ENCODE measurements at regions not wholly inside any gene's neighbourhood (a gene's known extent, or its start where the extent isn't known, plus 50 kb on each side); places are given as distances from the start of the nearest gene placed in this dataset.

GRCh38 chr2:7368211-7368610 lies 451.0 kb downstream of the RNF144A start:
- Histone ChIP-seq H3K27me3 (ENCODE audit: control insufficient read depth in 2 of 2, insufficient read depth in 2 of 2, low read length in 2 of 2) (no peaks in the 10 kb centered on the region), H3K36me3 (ENCODE audit: control insufficient read depth, insufficient read depth, low read length) (no peaks in the 10 kb centered on the region), H4K20me1 (replicated peaks; ENCODE audit: control insufficient read depth, insufficient read depth, low read length) (no peaks in the 10 kb centered on the region), H3K9me1 (ENCODE audit: control insufficient read depth, insufficient read depth, low read length) (no peaks in the 10 kb centered on the region), H3K4me3 (no peak overlapping the region), H3K9me3 (replicated peaks; ENCODE audit: control insufficient read depth, insufficient read depth, low read depth, low read length) (no peaks in the 10 kb centered on the region; the same call in 1 of the 2 replicates), H3K9ac (ENCODE audit: insufficient read depth in 1 of 2, low read depth in 2 of 2, low read length in 2 of 2) (no peak overlapping the region), H3K4me2 (ENCODE audit: insufficient read depth, low read length) (no peak overlapping the region), H2AFZ (ENCODE audit: low read depth, low read length) (no peak overlapping the region), H3K4me1 (replicated peaks in 1 of 2; ENCODE audit: control insufficient read depth in 2 of 2, insufficient read depth in 2 of 2, low read length in 2 of 2) (no peaks in the 10 kb centered on the region), H3K27ac (ENCODE audit: extremely low read depth, low read depth, low read length) (no peak overlapping the region), H3K79me2 (ENCODE audit: control insufficient read depth, insufficient read depth, low read length) (no peaks in the 10 kb centered on the region)
- in situ Hi-C loops (cut with MboI) = no loop called here
- POLR2A ChIA-PET = no interaction called here
- FAIRE-seq (no peak), DNase-seq (ENCODE audit: extremely low read depth in 1 of 4, low spot score in 3 of 4) (no peak), ATAC-seq (no peak)
- CTCF ChIA-PET (ENCODE audit: low intra/inter-chr PET ratio) = no interaction called here
- intact Hi-C loops (cut with micrococcal nuclease) = loop anchor here (10.0 kb wide), 1 partner anchor 163 kb away; no protein-coding TSS in a partner anchor
- WGBS (ENCODE audit: insufficient coverage, low coverage, missing lambda C conversion rate) = 0% methylated on average over 1 of the region's 1 CpG
- no peak for TF ChIP-seq NCOA2 (IDR thresholded peaks at IDR 0.05; ENCODE audit: partially characterized antibody in 2 of 2)
- peak; percentile 49; the same call in 1 of the 2 replicates for TF ChIP-seq C11orf30 (IDR thresholded peaks at IDR 0.05; ENCODE audit: low read depth)
- peak; percentile 73 for TF ChIP-seq ZNF316 (IDR thresholded peaks at IDR 0.05)
- TF ChIP-seq THRAP3 (IDR thresholded peaks at IDR 0.05; ENCODE audit: borderline replicate concordance) = no peak
- no peak for TF ChIP-seq SMARCC2 (IDR thresholded peaks at IDR 0.05; ENCODE audit: low read depth)
- BruUV-seq (replicated peaks) = no TSS peak

- H3K9me3 ChIP-seq (replicated peaks; ENCODE audit: control insufficient read depth, insufficient read depth, low read depth, low read length) = no peaks in the 10 kb centered on the region
- no peaks in the 10 kb centered on the region for H3K79me2 ChIP-seq (ENCODE audit: control insufficient read depth, insufficient read depth, low read length)
- POLR2A ChIA-PET = no interaction called here
- no peak overlapping the region for H3K4me2 ChIP-seq (ENCODE audit: insufficient read depth, low read length)
- no peaks in the 10 kb centered on the region for H3K27me3 ChIP-seq (ENCODE audit: control insufficient read depth in 2 of 2, insufficient read depth in 2 of 2, low read length in 2 of 2)
- DNase-seq (ENCODE audit: extremely low read depth in 1 of 4, low spot score in 3 of 4) (no peak), FAIRE-seq (no peak), ATAC-seq (no peak)
- intact Hi-C loops (cut with micrococcal nuclease) = no loop called here
- H3K4me1 ChIP-seq (replicated peaks in 1 of 2; ENCODE audit: control insufficient read depth in 2 of 2, insufficient read depth in 2 of 2, low read length in 2 of 2) = no peaks in the 10 kb centered on the region
- H2AFZ ChIP-seq (ENCODE audit: low read depth, low read length) = no peak overlapping the region
- no peaks in the 10 kb centered on the region for H3K9me1 ChIP-seq (ENCODE audit: control insufficient read depth, insufficient read depth, low read length)
- no peak overlapping the region for H3K4me3 ChIP-seq
- CTCF ChIA-PET (ENCODE audit: low intra/inter-chr PET ratio) = interaction anchor here (0.6 kb wide), 1 partner anchor 1315 kb away, joined by 3 read pairs; no protein-coding TSS in a partner anchor
- no peak overlapping the region for H3K27ac ChIP-seq (ENCODE audit: extremely low read depth, low read depth, low read length)
- no peaks in the 10 kb centered on the region for H4K20me1 ChIP-seq (replicated peaks; ENCODE audit: control insufficient read depth, insufficient read depth, low read length)
- H3K36me3 ChIP-seq (ENCODE audit: control insufficient read depth, insufficient read depth, low read length) = no peaks in the 10 kb centered on the region
- WGBS (ENCODE audit: insufficient coverage, low coverage, missing lambda C conversion rate) = 0% methylated on average over 1 of the region's 1 CpG
- no peak for TF ChIP-seq PHF20 (IDR thresholded peaks at IDR 0.05; ENCODE audit: partially characterized antibody)
- TF ChIP-seq CBFB (CRISPR knock-in tag; IDR thresholded peaks at IDR 0.05) = no peak
- no peak overlapping the region for H3K9ac ChIP-seq (ENCODE audit: insufficient read depth in 1 of 2, low read depth in 2 of 2, low read length in 2 of 2)
- in situ Hi-C loops (cut with MboI) = no loop called here
- no TSS peak for BruUV-seq (replicated peaks)
These were observed 455.9 kb downstream of the RNF144A start for GRCh38 chr2:7373156-7373555.

Data from K562 (cell line).